ENCODE measurements at regions not wholly inside any gene's neighbourhood (a gene's known extent, or its start where the extent isn't known, plus 50 kb on each side); places are given as distances from the start of the nearest gene placed in this dataset.
A peak's percentile ranks its signal among the peaks of the same experiment; 100 is the strongest.
"Not testable (repeated sequence)": the region's sequence is repeated elsewhere in the genome, so short reads cannot be mapped to it uniquely, and the experiment has no call there.

- peak; percentile 83 for DNase-seq
Observed at GRCh38 chr6:165774903-165775601, 112.0 kb upstream of the PDE10A start.

GRCh38 chr6:165770397-165771082 is 107.5 kb upstream of the PDE10A start:
- DNase-seq, result no peak

GRCh38 chr6:165769884-165770283 is 106.8 kb upstream of the PDE10A start:
- DNase-seq, result no peak

- DNase-seq, result peak; percentile 65
Observed at GRCh38 chr6:165769401-165769800, 106.4 kb upstream of the PDE10A start.

GRCh38 chr6:165768961-165769360 is 105.9 kb upstream of the PDE10A start:
- DNase-seq, result no peak

- peak; percentile 72 for DNase-seq
Observed at GRCh38 chr6:165767228-165767627, 104.2 kb upstream of the PDE10A start.

GRCh38 chr6:165766457-165766856 is 103.4 kb upstream of the PDE10A start:
- DNase-seq, result no peak

- no peak for DNase-seq
Observed at GRCh38 chr6:165766026-165766425, 103.0 kb upstream of the PDE10A start.

GRCh38 chr6:165765256-165765655 is 102.2 kb upstream of the PDE10A start:
- DNase-seq, result not testable (repeated sequence)

- no peak for DNase-seq
Observed at GRCh38 chr6:165762876-165763275, 99.8 kb upstream of the PDE10A start.

- no peak for DNase-seq
Observed at GRCh38 chr6:165762125-165762524, 99.1 kb upstream of the PDE10A start.

GRCh38 chr6:165760803-165761185 is 97.8 kb upstream of the PDE10A start:
- no peak for DNase-seq

GRCh38 chr6:165760126-165760802 is 97.2 kb upstream of the PDE10A start:
- no peak for DNase-seq

GRCh38 chr6:165758441-165758840 is 95.4 kb upstream of the PDE10A start:
- DNase-seq, result no peak

- no peak for DNase-seq
Observed at GRCh38 chr6:165755583-165755982, 92.5 kb upstream of the PDE10A start.

- no peak for DNase-seq
Observed at GRCh38 chr6:165753506-165753905, 90.5 kb upstream of the PDE10A start.

- DNase-seq, result no peak
Observed at GRCh38 chr6:165752451-165752850, 89.4 kb upstream of the PDE10A start.

- no peak for DNase-seq
Observed at GRCh38 chr6:165751486-165751885, 88.4 kb upstream of the PDE10A start.

GRCh38 chr6:165749163-165749562 is 86.1 kb upstream of the PDE10A start:
- DNase-seq, result no peak

GRCh38 chr6:165748390-165748789 is 85.3 kb upstream of the PDE10A start:
- no peak for DNase-seq

GRCh38 chr6:165747963-165748362 is 84.9 kb upstream of the PDE10A start:
- DNase-seq, result no peak

- DNase-seq, result no peak
Observed at GRCh38 chr6:165746331-165746730, 83.3 kb upstream of the PDE10A start.

GRCh38 chr6:165745492-165745891 is 82.5 kb upstream of the PDE10A start:
- DNase-seq, result peak; percentile 67

GRCh38 chr6:165744555-165745228 is 81.7 kb upstream of the PDE10A start:
- DNase-seq, result no peak

Measured in MV-4-11 (cell line).